H9 (cell line): ENCODE measurements at regions not wholly inside any gene's neighbourhood (a gene's known extent, or its start where the extent isn't known, plus 50 kb on each side); places are given as distances from the start of the nearest gene placed in this dataset. TPM values are rescaled to one million over a fixed set of nuclear protein-coding genes. Genes with fewer than 3 reads are reported as not detected.
"Not testable (repeated sequence)": the region's sequence is repeated elsewhere in the genome, so short reads cannot be mapped to it uniquely, and the experiment has no call there.

ENCODE experiments used
- DNase-seq: peaks from one replicate; pipeline ENCODE4 v3.0.0-alpha.2; 2017
- H2AFZ ChIP-seq: one replicate; pipeline ENCODE4 v1.6.1; 2013; ENCODE audit warnings: mild to moderate bottlenecking, low read length, control low read depth, moderate library complexity
- H2AK5ac ChIP-seq: 2 replicates; pipeline ENCODE4 v1.6.1; 2013; ENCODE audit warnings: low read length, control low read depth, mixed read lengths; ENCODE audit not compliant: insufficient read length
- H2BK120ac ChIP-seq: one replicate; pipeline ENCODE4 v1.6.1; 2013; ENCODE audit warnings: low read depth, mild to moderate bottlenecking, low read length, control low read depth, inconsistent platforms; ENCODE audit not compliant: poor library complexity, severe bottlenecking
- H2BK12ac ChIP-seq: 2 replicates; pipeline ENCODE4 v1.6.1; 2013; ENCODE audit warnings: low read length, control low read depth, mixed read lengths, low read depth; ENCODE audit not compliant: insufficient read length
- H2BK15ac ChIP-seq: 2 replicates; pipeline ENCODE4 v1.6.1; 2013; ENCODE audit warnings: low read depth, low read length, control low read depth
- H2BK20ac ChIP-seq: one replicate; pipeline ENCODE4 v1.6.1; 2013; ENCODE audit warnings: low read depth, mild to moderate bottlenecking, low read length, control low read depth, inconsistent platforms; ENCODE audit not compliant: poor library complexity, severe bottlenecking
- H2BK5ac ChIP-seq: 2 replicates; pipeline ENCODE4 v1.6.1; 2013; ENCODE audit warnings: low read length, control low read depth, mixed read lengths; ENCODE audit not compliant: insufficient read length
- H3K14ac ChIP-seq: 2 replicates; pipeline ENCODE4 v1.6.1; 2013; ENCODE audit warnings: low read length, control low read depth; ENCODE audit not compliant: insufficient read depth
- H3K18ac ChIP-seq: 2 replicates; pipeline ENCODE4 v1.6.1; 2013; ENCODE audit warnings: low read depth, mild to moderate bottlenecking, mixed read lengths, low read length, control low read depth; ENCODE audit not compliant: insufficient read length
- H3K23ac ChIP-seq: 2 replicates; pipeline ENCODE4 v1.6.1; 2013; ENCODE audit warnings: low read length, control low read depth, mixed read lengths, low read depth; ENCODE audit not compliant: insufficient read length
- H3K23me2 ChIP-seq: 2 replicates; pipeline ENCODE4 v1.6.1; 2013; ENCODE audit warnings: low read depth, mild to moderate bottlenecking, mixed read lengths, low read length, control low read depth; ENCODE audit not compliant: insufficient read length, poor library complexity, severe bottlenecking
- H3K27ac ChIP-seq: 2 replicates; pipeline ENCODE4 v1.5.1; 2013; ENCODE audit warnings: low read length, control low read depth, mixed read lengths, low read depth; ENCODE audit not compliant: insufficient read length
- H3K27me3 ChIP-seq: 2 replicates; pipeline ENCODE4 v1.6.1; 2013; ENCODE audit warnings: low read length, control low read depth, inconsistent platforms; ENCODE audit not compliant: insufficient read depth
- H3K4ac ChIP-seq: 2 replicates; pipeline ENCODE4 v1.6.1; 2013; ENCODE audit warnings: low read depth, mild to moderate bottlenecking, control low read depth, inconsistent platforms, low read length, moderate library complexity
- H3K4me1 ChIP-seq: 2 replicates; pipeline ENCODE4 v1.6.1; 2013; ENCODE audit warnings: low read length, control low read depth, inconsistent platforms; ENCODE audit not compliant: insufficient read depth
- H3K4me2 ChIP-seq: 2 replicates; pipeline ENCODE4 v1.6.1; 2013; ENCODE audit warnings: low read length, control low read depth, mixed read lengths; ENCODE audit not compliant: insufficient read length, insufficient read depth
- H3K56ac ChIP-seq: 2 replicates; pipeline ENCODE4 v1.6.1; 2013; ENCODE audit warnings: low read depth, mild to moderate bottlenecking, mixed read lengths, low read length, control low read depth; ENCODE audit not compliant: insufficient read length
- H3K79me1 ChIP-seq: 2 replicates; pipeline ENCODE4 v1.6.1; 2013; ENCODE audit warnings: low read depth, mild to moderate bottlenecking, moderate library complexity, low read length, control low read depth, inconsistent platforms; ENCODE audit not compliant: insufficient read depth, poor library complexity, severe bottlenecking
- H3K79me2 ChIP-seq: 2 replicates; pipeline ENCODE4 v1.6.1; 2013; ENCODE audit warnings: low read length, control low read depth, inconsistent platforms; ENCODE audit not compliant: insufficient read depth
- H3K9ac ChIP-seq: 2 replicates; pipeline ENCODE4 v1.6.1; 2013; ENCODE audit warnings: low read length, control low read depth, mixed read lengths; ENCODE audit not compliant: insufficient read length; ENCODE audit errors: extremely low read depth
- H3K9me3 ChIP-seq: one replicate; pipeline ENCODE4 v1.6.1; 2013; ENCODE audit warnings: low read depth, low read length, inconsistent platforms; ENCODE audit not compliant: control insufficient read depth
- H3T11ph ChIP-seq: one replicate; pipeline ENCODE4 v1.6.1; 2013; ENCODE audit warnings: mild to moderate bottlenecking, low read length, control low read depth, inconsistent platforms
- H4K20me1 ChIP-seq: one replicate; pipeline ENCODE4 v1.6.1; 2013; ENCODE audit not compliant: control insufficient read depth, insufficient read length, insufficient read depth
- H4K5ac ChIP-seq: 2 replicates; pipeline ENCODE4 v1.6.1; 2013; ENCODE audit warnings: low read depth, mild to moderate bottlenecking, mixed read lengths, low read length, control low read depth; ENCODE audit not compliant: insufficient read length
- H4K8ac ChIP-seq: replicated peaks from 2 replicates; pipeline ENCODE4 v1.6.1; 2013; ENCODE audit warnings: low read length, control low read depth, mixed read lengths, low read depth; ENCODE audit not compliant: insufficient read length
- H4K91ac ChIP-seq: 2 replicates; pipeline ENCODE4 v1.6.1; 2013; ENCODE audit warnings: low read depth, mild to moderate bottlenecking, moderate library complexity, mixed read lengths, low read length, control low read depth; ENCODE audit not compliant: insufficient read length
- H3K27ac Mint-ChIP-seq, 3 experiments: 2 replicates in 2 of 3; 3 replicates in 1 of 3; pipeline ENCODE4 v1.8.0; 2020 to 2021; ENCODE audit warnings: mixed read lengths in 3 of 3, mild to moderate bottlenecking in 1 of 3, moderate library complexity in 1 of 3
- H3K27me3 Mint-ChIP-seq: 2 replicates; pipeline ENCODE4 v1.8.0; 2021; ENCODE audit warnings: low read depth, mild to moderate bottlenecking, moderate library complexity, mixed read lengths
- H3K36me3 Mint-ChIP-seq, 3 experiments: 2 replicates in 2 of 3; 3 replicates in 1 of 3; pipeline ENCODE4 v1.8.0; 2020 to 2021; ENCODE audit warnings: low read depth in 3 of 3, mixed read lengths in 3 of 3; ENCODE audit not compliant: insufficient read depth in 1 of 3
- H3K4me1 Mint-ChIP-seq, 2 experiments: 2 replicates each; pipeline ENCODE4 v1.8.0; 2020; ENCODE audit warnings: mixed read lengths in 2 of 2
- H3K4me3 Mint-ChIP-seq, 2 experiments: 2 replicates in 1 of 2; 3 replicates in 1 of 2; pipeline ENCODE4 v1.8.0; 2020 to 2021; ENCODE audit warnings: mild to moderate bottlenecking in 2 of 2, mixed read lengths in 2 of 2, moderate library complexity in 1 of 2
- H3K9me3 Mint-ChIP-seq, 2 experiments: 2 replicates in 1 of 2; 3 replicates in 1 of 2; pipeline ENCODE4 v1.8.0; 2020; ENCODE audit warnings: mild to moderate bottlenecking in 2 of 2, mixed read lengths in 2 of 2, moderate library complexity in 1 of 2
- WGBS: extraction: QIAGEN DNeasy Blood & Tissue Kit; methylation state at CpG from one replicate; pipeline ENCODE4 v1.1.7; 2013; ENCODE audit warnings: missing lambda C conversion rate, low lambda C conversion rate, mixed read lengths; ENCODE audit not compliant: insufficient read length; ENCODE audit errors: extremely low coverage; 5-methylcytosine and 5-hydroxymethylcytosine counted together
- microRNA-seq: library from miRNA; unstranded; fragments of <30 nt; microRNA quantifications from one replicate; pipeline ENCODE4, GENCODE V29; 2020; ENCODE audit warnings: borderline microRNAs expressed

DNA sequence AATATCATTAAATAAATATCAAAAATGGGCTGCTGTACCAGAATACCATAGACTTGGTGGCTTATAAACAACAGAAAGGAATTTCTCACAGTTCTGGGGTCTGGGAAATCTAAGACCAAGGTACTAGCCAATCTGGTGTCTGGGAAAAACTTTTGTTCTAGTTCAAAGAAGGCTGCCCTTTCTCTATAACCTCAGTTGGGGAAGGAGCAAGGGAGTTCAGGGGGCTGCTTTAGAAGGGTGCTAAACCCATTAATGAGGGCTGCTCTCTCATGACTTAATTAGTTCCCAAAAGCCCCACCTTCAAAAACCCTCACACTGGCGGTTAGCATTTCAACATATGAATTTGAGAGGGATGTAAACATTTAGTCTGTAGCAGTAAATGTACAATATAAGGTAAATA is 55.7 kb upstream of the GOLGA6L1 start:
- not testable (repeated sequence) for H3K18ac ChIP-seq, H3K23me2 ChIP-seq, H4K8ac ChIP-seq, H3K27me3 ChIP-seq, H2BK5ac ChIP-seq, H2BK15ac ChIP-seq, H3K27ac Mint-ChIP-seq, H3K23ac ChIP-seq, H3K4me1 Mint-ChIP-seq, H3K4ac ChIP-seq, H3K9ac ChIP-seq, H3K36me3 Mint-ChIP-seq, H2BK120ac ChIP-seq, H4K91ac ChIP-seq, H3K9me3 ChIP-seq, H3K4me1 ChIP-seq, DNase-seq, H2BK12ac ChIP-seq, H3K79me2 ChIP-seq, H2AK5ac ChIP-seq, H2AFZ ChIP-seq, H2BK20ac ChIP-seq, H3K56ac ChIP-seq, H3K79me1 ChIP-seq, H3K4me2 ChIP-seq, H4K20me1 ChIP-seq, H3K4me3 Mint-ChIP-seq, H3K14ac ChIP-seq, H3K27me3 Mint-ChIP-seq, H3T11ph ChIP-seq, H4K5ac ChIP-seq, H3K27ac ChIP-seq
- H3K9me3 Mint-ChIP-seq: peaks cover 9 to 11% of the 10 kb centered on the region in 2 experiments; a peak in 4 of 5 replicates
- WGBS: no CpG with 5 or more reads among the region's 1 CpG

Small RNA genes lying in the stretch of these regions (microRNA-seq; reads per million reads assigned to microRNA genes)
- not detected for gene MIR4509-1
